Gastrocnemius medialis (tissue), 4 donors: ENCODE measurements at regions not wholly inside any gene's neighbourhood (a gene's known extent, or its start where the extent isn't known, plus 50 kb on each side); places are given as distances from the start of the nearest gene placed in this dataset.

Experiments
- ATAC-seq, 2 donors: fragments of 150-250 bp; one replicate each; pipeline ENCODE4 v1.9.1; 2016
- DNase-seq, 2 donors: peaks; one replicate each; pipeline ENCODE4 v3.0.0-alpha.2; 2019
- H3K27ac ChIP-seq, 4 donors: fragments of 200-600 bp; sonication (generic); 1 replicate in 1 of 4; 2 replicates in 3 of 4; pipeline ENCODE4 v1.5.1; 2016 to 2018; ENCODE audit warnings: mild to moderate bottlenecking in 2 of 4, moderate library complexity in 1 of 4
- H3K27me3 ChIP-seq, 3 donors: fragments of 200-600 bp; sonication (generic) in 2 of 3; 1 replicate in 1 of 3; 2 replicates in 2 of 3; pipeline versions ENCODE4 v1.5.1 to v1.6.0; 2016 to 2019; ENCODE audit warnings: mild to moderate bottlenecking in 1 of 3, moderate library complexity in 1 of 3
- H3K36me3 ChIP-seq, 2 donors: fragments of 200-600 bp; sonication (generic) in 1 of 2; one replicate each; pipeline ENCODE4 v1.5.1; 2017 to 2018
- H3K4me1 ChIP-seq, 2 donors: fragments of 200-600 bp; sonication (generic) in 1 of 2; one replicate each; pipeline ENCODE4 v1.5.1; 2016 to 2017; ENCODE audit warnings: mild to moderate bottlenecking in 2 of 2
- H3K4me3 ChIP-seq, 4 donors: fragments of 200-600 bp; sonication (generic) in 3 of 4; 1 replicate in 1 of 4; 2 replicates in 3 of 4; pipeline ENCODE4 v1.5.1; 2016 to 2019; ENCODE audit warnings: mild to moderate bottlenecking in 2 of 4
- H3K9me3 ChIP-seq, 3 donors: fragments of 200-600 bp; sonication (generic) in 2 of 3; 1 replicate in 1 of 3; 2 replicates in 2 of 3; pipeline ENCODE4 v1.5.1; 2016 to 2019
- CTCF ChIP-seq, 5 experiments: fragments of 450-650 bp in 3 of 5; fragments of 200-600 bp in 2 of 5; sonication (generic) in 2 of 5; IDR thresholded peaks in 4 of 5; conservative IDR thresholded peaks in 1 of 5; 1 replicate in 4 of 5; 2 replicates in 1 of 5; pipeline ENCODE4 v1.5.1; 2016 to 2019; ENCODE audit warnings: antibody characterized with exemption in 5 of 5, mild to moderate bottlenecking in 3 of 5, moderate library complexity in 3 of 5
- POLR2A ChIP-seq, 2 donors: fragments of 450-650 bp; IDR thresholded peaks; one replicate each; pipeline ENCODE4 v1.6.1; 2017; ENCODE audit warnings: antibody characterized with exemption in 2 of 2, mild to moderate bottlenecking in 2 of 2, moderate library complexity in 2 of 2
- in situ Hi-C, 4 donors: fragments of 200-750 bp; cut with MboI; loops; one replicate each; pipeline versions ENCODE4 v1.15.0 to v1.8.0; 2017; ENCODE audit warnings: low sequenced_read_pairs in 4 of 4
- intact Hi-C: fragments of 100-400 bp; cut with DNase I; formaldehyde crosslinking; loops from one replicate; pipeline ENCODE4 v1.15.1; 2023; ENCODE audit warnings: low total_unique reads

GRCh38 chr6:113388996-113389395 is 468.1 kb upstream of the MARCKS start:
- Histone ChIP-seq H3K4me1 (no peaks in the 10 kb centered on the region), H3K9me3 (no peaks in the 10 kb centered on the region), H3K27me3 (no peaks in the 10 kb centered on the region), H3K4me3 (no peak overlapping the region), H3K27ac (no peak overlapping the region), H3K36me3 (no peaks in the 10 kb centered on the region)
- intact Hi-C loops = no loop called here
- ATAC-seq (no peak), DNase-seq (no peak)
- in situ Hi-C loops = no loop called here
- TF ChIP-seq CTCF (IDR thresholded peaks at IDR 0.05 in 4 of 5, conservative IDR thresholded peaks at IDR 0.05 in 1 of 5) (no peak), POLR2A (IDR thresholded peaks at IDR 0.05) (no peak)

- Histone ChIP-seq H3K27ac (no peak overlapping the region), H3K4me1 (no peaks in the 10 kb centered on the region), H3K4me3 (no peak overlapping the region), H3K27me3 (no peaks in the 10 kb centered on the region), H3K9me3 (no peaks in the 10 kb centered on the region), H3K36me3 (no peaks in the 10 kb centered on the region)
- TF ChIP-seq CTCF (IDR thresholded peaks at IDR 0.05 in 4 of 5, conservative IDR thresholded peaks at IDR 0.05 in 1 of 5) = no peak
- no peak for TF ChIP-seq POLR2A (IDR thresholded peaks at IDR 0.05)
- in situ Hi-C loops (no loop called here), intact Hi-C loops (no loop called here)
- DNase-seq = no peak
- no peak for ATAC-seq
Measured at GRCh38 chr6:113392551-113393055, 464.5 kb upstream of the MARCKS start.

DNA sequence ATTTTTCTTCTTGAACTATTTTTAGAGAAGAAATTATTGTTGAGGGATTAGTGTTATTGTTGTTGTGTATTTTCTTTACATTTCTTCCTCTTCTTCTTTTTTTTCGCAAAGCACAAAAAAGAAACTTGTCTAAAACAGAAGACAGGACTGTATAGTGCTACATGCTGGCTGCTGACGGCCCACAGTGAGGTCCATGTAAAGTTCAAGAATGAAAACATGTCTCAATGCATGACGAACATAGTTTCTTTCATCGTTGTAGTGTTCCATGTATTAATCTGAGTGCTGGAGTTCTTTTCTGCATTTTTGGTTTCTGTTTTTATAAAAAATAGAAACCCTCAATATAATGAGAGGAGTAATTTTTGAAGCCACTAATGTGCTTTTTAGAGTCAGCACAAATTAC is 462.9 kb upstream of the MARCKS start:
- in situ Hi-C loops = no loop called here
- ATAC-seq (no peak), DNase-seq (no peak)
- intact Hi-C loops = no loop called here
- Histone ChIP-seq H3K4me3 (no peak overlapping the region), H3K4me1 (no peaks in the 10 kb centered on the region), H3K36me3 (no peaks in the 10 kb centered on the region), H3K27me3 (no peaks in the 10 kb centered on the region), H3K9me3 (no peaks in the 10 kb centered on the region), H3K27ac (no peak overlapping the region)
- no peak for TF ChIP-seq CTCF (IDR thresholded peaks at IDR 0.05 in 4 of 5, conservative IDR thresholded peaks at IDR 0.05 in 1 of 5)
- TF ChIP-seq POLR2A (IDR thresholded peaks at IDR 0.05) = no peak

DNA sequence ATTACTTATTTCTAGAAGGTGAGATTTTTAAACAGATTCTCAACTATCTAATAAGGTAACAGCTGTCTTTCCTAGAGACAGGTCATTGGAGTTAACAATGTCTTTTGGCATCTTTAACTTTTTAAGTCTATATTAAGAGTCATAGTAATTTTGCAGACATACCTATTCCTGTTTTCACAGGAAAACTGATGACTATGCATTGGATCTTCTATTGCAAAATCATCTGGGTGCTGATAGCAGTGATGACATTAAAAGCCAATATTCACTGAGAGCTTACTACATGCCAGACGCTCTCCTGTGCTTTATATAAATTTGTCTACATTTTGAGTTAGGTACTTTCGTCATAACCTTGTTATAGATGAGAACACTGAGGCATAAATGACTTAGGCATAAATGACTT is 462.4 kb upstream of the MARCKS start:
- ATAC-seq (no peak), DNase-seq (no peak)
- in situ Hi-C loops = no loop called here
- H3K4me3 ChIP-seq = no peak overlapping the region
- intact Hi-C loops = no loop called here
- no peaks in the 10 kb centered on the region for H3K36me3 ChIP-seq
- TF ChIP-seq CTCF (IDR thresholded peaks at IDR 0.05 in 4 of 5, conservative IDR thresholded peaks at IDR 0.05 in 1 of 5) (no peak), POLR2A (IDR thresholded peaks at IDR 0.05) (no peak)
- no peaks in the 10 kb centered on the region for H3K9me3 ChIP-seq
- no peak overlapping the region for H3K27ac ChIP-seq
- no peaks in the 10 kb centered on the region for H3K4me1 ChIP-seq
- no peaks in the 10 kb centered on the region for H3K27me3 ChIP-seq

DNA sequence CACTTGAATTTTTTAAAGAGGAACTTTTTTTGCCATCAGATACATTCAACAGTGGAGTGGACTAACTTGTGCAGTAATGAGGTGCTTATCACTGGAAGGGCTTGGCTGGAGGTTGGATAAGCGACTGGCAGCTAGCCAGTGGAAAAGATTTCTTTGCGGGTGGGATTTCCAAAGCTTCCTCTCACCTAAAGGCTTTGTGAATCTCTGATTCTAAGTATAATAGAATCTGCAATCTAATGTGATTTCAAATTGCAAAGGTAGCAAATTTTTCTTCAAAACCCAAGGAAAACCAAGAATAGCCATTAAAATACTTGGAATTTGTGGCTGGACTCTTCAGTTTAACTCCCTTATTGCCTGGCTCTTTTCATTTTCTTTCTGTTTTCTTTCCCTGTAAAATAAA is 460.4 kb upstream of the MARCKS start:
- Histone ChIP-seq H3K27me3 (no peaks in the 10 kb centered on the region), H3K27ac (no peak overlapping the region), H3K9me3 (no peaks in the 10 kb centered on the region), H3K4me3 (no peak overlapping the region), H3K36me3 (no peaks in the 10 kb centered on the region), H3K4me1 (no peaks in the 10 kb centered on the region)
- DNase-seq = no peak
- TF ChIP-seq CTCF (IDR thresholded peaks at IDR 0.05 in 4 of 5, conservative IDR thresholded peaks at IDR 0.05 in 1 of 5) (no peak), POLR2A (IDR thresholded peaks at IDR 0.05) (no peak)
- intact Hi-C loops (no loop called here), in situ Hi-C loops (no loop called here)
- no peak for ATAC-seq
